Pulmonary artery endothelial cell (primary cell): ENCODE measurements at regions not wholly inside any gene's neighbourhood (a gene's known extent, or its start where the extent isn't known, plus 50 kb on each side); places are given as distances from the start of the nearest gene placed in this dataset.

Experiments used
- DNase-seq: peaks from one replicate; pipeline ENCODE4 v3.0.0-alpha.2; 2011; ENCODE audit warnings: low read depth, low spot score

GRCh38 chr2:105573490-105573889 is 171.2 kb upstream of the NCK2 start:
- no peak for DNase-seq

- no peak for DNase-seq
Observed at GRCh38 chr2:105571445-105571987, 172.7 kb upstream of the FHL2 start.

- no peak for DNase-seq
Observed at GRCh38 chr2:105570757-105571156, 171.9 kb upstream of the FHL2 start.

GRCh38 chr2:105570326-105570725 is 171.5 kb upstream of the FHL2 start:
- DNase-seq: no peak

GRCh38 chr2:105569606-105570005 is 170.8 kb upstream of the FHL2 start:
- no peak for DNase-seq

GRCh38 chr2:105567996-105568494 is 169.2 kb upstream of the FHL2 start:
- DNase-seq: no peak

- DNase-seq: no peak
Observed at GRCh38 chr2:105563000-105563719, 164.3 kb upstream of the FHL2 start.

- DNase-seq: no peak
Observed at GRCh38 chr2:105561401-105561800, 162.6 kb upstream of the FHL2 start.

GRCh38 chr2:105560157-105560556 is 161.3 kb upstream of the FHL2 start:
- DNase-seq: no peak

- DNase-seq: no peak
Observed at GRCh38 chr2:105557021-105557920, 158.4 kb upstream of the FHL2 start.

GRCh38 chr2:105556366-105556765 is 157.5 kb upstream of the FHL2 start:
- DNase-seq: no peak

GRCh38 chr2:105554235-105554634 is 155.4 kb upstream of the FHL2 start:
- no peak for DNase-seq

GRCh38 chr2:105553538-105554196 is 154.8 kb upstream of the FHL2 start:
- DNase-seq: peak; percentile 10

GRCh38 chr2:105546628-105546974 is 147.8 kb upstream of the FHL2 start:
- DNase-seq: no peak

GRCh38 chr2:105545730-105546627 is 147.1 kb upstream of the FHL2 start:
- DNase-seq: peak; percentile 13

- DNase-seq: no peak
Observed at GRCh38 chr2:105544591-105545377, 145.9 kb upstream of the FHL2 start.

GRCh38 chr2:105541189-105542050 is 142.6 kb upstream of the FHL2 start:
- no peak for DNase-seq

GRCh38 chr2:105540642-105541041 is 141.8 kb upstream of the FHL2 start:
- DNase-seq: no peak

- no peak for DNase-seq
Observed at GRCh38 chr2:105539331-105539730, 140.5 kb upstream of the FHL2 start.
